ENCODE measurements at regions not wholly inside any gene's neighbourhood (a gene's known extent, or its start where the extent isn't known, plus 50 kb on each side); places are given as distances from the start of the nearest gene placed in this dataset.

- no peak for TF ChIP-seq L3MBTL2 (conservative IDR thresholded peaks at IDR 0.05)
- no peak for TF ChIP-seq FOXM1 (IDR thresholded peaks at IDR 0.05; ENCODE audit: borderline replicate concordance)
- TF ChIP-seq SUZ12 (IDR thresholded peaks at IDR 0.05), result no peak
- no peak for TF ChIP-seq FOXA1 (IDR thresholded peaks at IDR 0.05)
- no peak for TF ChIP-seq FOXK2 (IDR thresholded peaks at IDR 0.05)
- no peak for TF ChIP-seq TARDBP (IDR thresholded peaks at IDR 0.05)
- TF ChIP-seq SP1 (IDR thresholded peaks at IDR 0.05), result no peak
- no peak for TF ChIP-seq NFRKB (IDR thresholded peaks at IDR 0.05)
- TF ChIP-seq BHLHE40 (IDR thresholded peaks at IDR 0.05; ENCODE audit: borderline replicate concordance), result no peak
- no peak for TF ChIP-seq PKNOX1 (IDR thresholded peaks at IDR 0.05)
- TF ChIP-seq ZNF384 (IDR thresholded peaks at IDR 0.05), result no peak
- TF ChIP-seq HDGF (IDR thresholded peaks at IDR 0.05; ENCODE audit: borderline replicate concordance), result no peak
- TF ChIP-seq CTBP1 (IDR thresholded peaks at IDR 0.05; ENCODE audit: borderline replicate concordance), result no peak
- no peak for TF ChIP-seq ELF4 (IDR thresholded peaks at IDR 0.05)
Measured at GRCh38 chr2:134127496-134127895, 126.4 kb upstream of the MGAT5 start.
